Gastroesophageal sphincter (tissue), 3 donors: ENCODE measurements at regions not wholly inside any gene's neighbourhood (a gene's known extent, or its start where the extent isn't known, plus 50 kb on each side); places are given as distances from the start of the nearest gene placed in this dataset.

Experiments
- CTCF ChIP-seq, 4 experiments: fragments of 200-600 bp in 2 of 4; fragments of 450-650 bp in 2 of 4; sonication (generic) in 1 of 4; IDR thresholded peaks; one replicate each; pipeline ENCODE4 v1.5.1; 2017 to 2019; ENCODE audit warnings: antibody characterized with exemption in 4 of 4, mild to moderate bottlenecking in 2 of 4, moderate library complexity in 2 of 4
- EP300 ChIP-seq: sonication (generic); formaldehyde crosslinking; IDR thresholded peaks from one replicate; pipeline ENCODE4 v1.6.1; 2017; ENCODE audit warnings: antibody characterized with exemption, mild to moderate bottlenecking
- POLR2AphosphoS5 ChIP-seq: sonication (generic); formaldehyde crosslinking; IDR thresholded peaks from one replicate; pipeline ENCODE4 v1.6.1; 2017; ENCODE audit warnings: antibody characterized with exemption

- TF ChIP-seq CTCF (IDR thresholded peaks at IDR 0.05) (no peak), POLR2AphosphoS5 (no peak), EP300 (no peak)
Observed at GRCh38 chr5:97576956-97577355, 393.9 kb upstream of the RIOK2 start.
